Testis (tissue), 2 donors: ENCODE measurements at regions not wholly inside any gene's neighbourhood (a gene's known extent, or its start where the extent isn't known, plus 50 kb on each side); places are given as distances from the start of the nearest gene placed in this dataset.

Experiments
- DNase-seq: peaks from one replicate; pipeline ENCODE4 v3.0.0-alpha.2; 2019
- H3K27ac ChIP-seq, 2 donors: fragments of 200-600 bp; sonication (generic); one replicate each; pipeline ENCODE4 v1.5.1; 2019
- H3K27me3 ChIP-seq: fragments of 200-600 bp; sonication (generic); one replicate; pipeline ENCODE4 v1.5.1; 2019
- H3K36me3 ChIP-seq: fragments of 200-600 bp; sonication (generic); one replicate; pipeline ENCODE4 v1.5.1; 2017; ENCODE audit warnings: low read depth; ENCODE audit errors: missing control alignments
- H3K4me1 ChIP-seq: fragments of 200-600 bp; sonication (generic); one replicate; pipeline ENCODE4 v1.5.1; 2019
- H3K4me3 ChIP-seq, 2 donors: fragments of 200-600 bp; sonication (generic); one replicate each; pipeline ENCODE4 v1.5.1; 2017 to 2019
- H3K9me3 ChIP-seq: fragments of 200-600 bp; sonication (generic); one replicate; pipeline ENCODE4 v1.5.1; 2017
- CTCF ChIP-seq, 3 experiments: fragments of 450-650 bp in 2 of 3; fragments of 200-600 bp in 1 of 3; sonication (generic) in 1 of 3; IDR thresholded peaks; one replicate each; pipeline ENCODE4 v1.5.1; 2016 to 2019; ENCODE audit warnings: antibody characterized with exemption in 3 of 3, mild to moderate bottlenecking in 2 of 3, moderate library complexity in 1 of 3
- POLR2A ChIP-seq: fragments of 450-650 bp; IDR thresholded peaks from one replicate; pipeline ENCODE4 v1.6.1; 2017; ENCODE audit warnings: antibody characterized with exemption, mild to moderate bottlenecking, moderate library complexity
- WGBS, 2 donors: methylation state at CpG; one replicate each; pipeline ENCODE4 v1.1.5; 2018; 5-methylcytosine and 5-hydroxymethylcytosine counted together
- intact Hi-C: fragments of 100-400 bp; cut with DNase I; formaldehyde crosslinking; loops from one replicate; pipeline ENCODE4 v1.15.1; 2023; ENCODE audit warnings: low total_unique reads

DNA sequence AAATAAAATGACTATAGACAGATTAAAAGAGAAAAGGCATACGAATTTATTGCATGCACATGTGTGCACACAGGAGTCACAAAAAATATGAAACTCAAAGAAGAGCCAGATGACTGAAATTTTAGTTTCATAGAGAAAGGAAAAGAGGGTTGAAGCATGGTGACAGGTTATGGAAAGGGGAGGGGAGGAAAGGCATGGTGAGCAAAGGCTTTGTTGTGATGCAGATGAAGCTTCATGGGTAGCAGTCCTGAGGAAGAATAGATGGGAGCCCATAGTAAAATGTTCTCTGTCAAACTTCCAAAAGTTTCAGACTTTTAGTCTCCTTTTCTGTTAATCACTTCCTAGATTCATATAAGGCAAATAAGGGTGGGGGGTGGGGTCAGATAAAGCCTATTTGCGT is 612.7 kb upstream of the ATP2B1 start:
- TF ChIP-seq CTCF (IDR thresholded peaks at IDR 0.05) (no peak), POLR2A (no peak)
- intact Hi-C loops, result no loop called here
- Histone ChIP-seq H3K27ac (no peak overlapping the region), H3K4me1 (no peaks in the 10 kb centered on the region), H3K4me3 (no peak overlapping the region), H3K36me3 (no peaks in the 10 kb centered on the region), H3K9me3 (no peaks in the 10 kb centered on the region), H3K27me3 (no peaks in the 10 kb centered on the region)
- WGBS, 2 donors, result 92 to 93% methylated on average over 2 of the region's 2 CpGs
- no peak for DNase-seq

DNA sequence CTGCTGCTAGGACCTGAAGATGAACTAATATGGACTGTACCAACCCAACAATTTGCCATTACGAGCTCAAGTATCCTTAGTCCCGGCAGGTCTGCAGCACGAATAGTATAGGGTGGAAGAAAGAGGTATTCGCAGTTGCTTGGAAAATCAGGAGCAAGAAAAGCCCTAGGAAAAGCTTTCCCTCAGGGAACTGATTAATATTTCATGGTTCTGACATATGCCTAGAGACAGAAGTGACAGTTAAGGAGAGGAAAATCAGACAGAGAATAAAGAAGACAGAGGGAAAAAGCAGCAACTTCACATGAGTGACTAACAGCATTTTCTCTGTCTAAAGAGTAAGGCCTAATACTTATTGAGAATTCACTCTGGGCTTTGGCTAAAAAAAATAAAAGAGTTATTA is 602.9 kb upstream of the ATP2B1 start:
- 87 to 93% methylated on average over 4 of the region's 4 CpGs for WGBS, 2 donors
- Histone ChIP-seq H3K9me3 (no peaks in the 10 kb centered on the region), H3K36me3 (no peaks in the 10 kb centered on the region), H3K27ac (no peak overlapping the region), H3K4me3 (no peak overlapping the region), H3K4me1 (no peaks in the 10 kb centered on the region), H3K27me3 (no peaks in the 10 kb centered on the region)
- no peak for DNase-seq
- no peak for TF ChIP-seq CTCF (IDR thresholded peaks at IDR 0.05)
- no peak for TF ChIP-seq POLR2A
- intact Hi-C loops, result no loop called here

DNA sequence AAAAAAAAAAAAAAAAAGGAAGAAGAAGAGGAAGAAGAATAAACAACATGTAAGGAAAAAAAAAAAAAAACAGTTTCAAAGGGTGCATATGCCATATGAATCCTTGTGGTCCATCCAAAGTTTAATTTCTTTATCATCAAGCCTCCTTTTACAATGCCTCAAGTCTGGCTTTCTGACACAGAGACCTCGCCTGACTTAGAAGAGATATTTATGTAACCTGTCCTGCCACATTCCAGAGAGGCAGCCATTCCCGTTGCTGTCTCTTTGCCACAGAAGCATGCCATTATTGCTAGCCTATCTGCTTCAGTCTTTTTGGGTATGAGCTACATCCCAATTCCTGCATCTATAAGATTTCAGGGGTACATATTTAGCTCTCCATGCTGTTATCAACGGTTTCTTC is 596.7 kb upstream of the ATP2B1 start:
- intact Hi-C loops, result no loop called here
- 81 to 85% methylated on average over 3 of the region's 3 CpGs for WGBS, 2 donors
- H3K9me3 ChIP-seq, result no peaks in the 10 kb centered on the region
- no peak for DNase-seq
- no peak overlapping the region for H3K4me3 ChIP-seq
- no peaks in the 10 kb centered on the region for H3K36me3 ChIP-seq
- no peak overlapping the region for H3K27ac ChIP-seq
- TF ChIP-seq CTCF (IDR thresholded peaks at IDR 0.05), result no peak
- TF ChIP-seq POLR2A, result no peak
- H3K4me1 ChIP-seq, result no peaks in the 10 kb centered on the region
- no peaks in the 10 kb centered on the region for H3K27me3 ChIP-seq

- intact Hi-C loops, result no loop called here
- TF ChIP-seq CTCF (IDR thresholded peaks at IDR 0.05) (no peak), POLR2A (no peak)
- DNase-seq, result no peak
- Histone ChIP-seq H3K27me3 (no peaks in the 10 kb centered on the region), H3K36me3 (no peaks in the 10 kb centered on the region), H3K27ac (no peak overlapping the region), H3K9me3 (no peaks in the 10 kb centered on the region), H3K4me3 (no peak overlapping the region), H3K4me1 (no peaks in the 10 kb centered on the region)
- 87 to 96% methylated on average over 2 of the region's 2 CpGs for WGBS, 2 donors
Measured at GRCh38 chr12:90304231-90304630, 595.6 kb upstream of the ATP2B1 start.

GRCh38 chr12:90303771-90304170 is 595.1 kb upstream of the ATP2B1 start:
- DNase-seq, result no peak
- H3K4me3 ChIP-seq, result no peak overlapping the region
- H3K27me3 ChIP-seq, result no peaks in the 10 kb centered on the region
- intact Hi-C loops, result no loop called here
- no peaks in the 10 kb centered on the region for H3K4me1 ChIP-seq
- TF ChIP-seq CTCF (IDR thresholded peaks at IDR 0.05) (no peak), POLR2A (no peak)
- no peaks in the 10 kb centered on the region for H3K36me3 ChIP-seq
- H3K9me3 ChIP-seq, result no peaks in the 10 kb centered on the region
- H3K27ac ChIP-seq, result no peak overlapping the region
